IMR-90 (cell line): ENCODE measurements at regions not wholly inside any gene's neighbourhood (a gene's known extent, or its start where the extent isn't known, plus 50 kb on each side); places are given as distances from the start of the nearest gene placed in this dataset.
A peak's percentile ranks its signal among the peaks of the same experiment; 100 is the strongest.

ENCODE experiments used
- ATAC-seq: fragments of 200-7000 bp; cut with Tn5 transposase; 2 replicates; pipeline ENCODE4 v1.9.1; 2020; ENCODE audit warnings: low read depth, mild to moderate bottlenecking, moderate library complexity
- BruUV-seq: library from RNA; stranded (reverse); fragments of 400-500 nt; replicated peaks from 2 replicates; lab custom pipeline; 2021; lab: Mats Ljungman, UMichigan
- CTCF ChIA-PET: fragments of 300-600 bp; formaldehyde crosslinking; extraction: SDS; loops from one replicate; lab custom pipeline; 2021; ENCODE audit warnings: antibody characterized with exemption; lab: Yijun Ruan, JAX
- POLR2A ChIA-PET: fragments of 300-600 bp; sonication (Branson Sonifier 250); formaldehyde crosslinking; loops from one replicate; lab custom pipeline; 2022; ENCODE audit warnings: antibody characterized with exemption; ENCODE audit not compliant: unreplicated experiment; lab: Charles Lee
- DNase-seq: peaks from one replicate; pipeline ENCODE4 v3.0.0; 2013
- H2AFZ ChIP-seq: replicated peaks from 2 replicates; pipeline ENCODE3; 2013; ENCODE audit warnings: low read length, mild to moderate bottlenecking; ENCODE audit not compliant: poor library complexity
- H2AK5ac ChIP-seq: 2 replicates; pipeline ENCODE4 v1.6.1; 2013; ENCODE audit warnings: low read depth, low read length, inconsistent platforms
- H2AK9ac ChIP-seq: replicated peaks from 2 replicates; pipeline ENCODE3; 2013; ENCODE audit warnings: mild to moderate bottlenecking, low read depth, low read length, moderate library complexity; ENCODE audit not compliant: poor library complexity
- H2BK120ac ChIP-seq: 2 replicates; pipeline ENCODE4 v1.6.1; 2013; ENCODE audit warnings: low read depth, low read length, inconsistent platforms
- H2BK15ac ChIP-seq: 3 replicates; pipeline ENCODE4 v1.6.1; 2013; ENCODE audit warnings: low read depth, low read length, inconsistent platforms
- H2BK20ac ChIP-seq: 2 replicates; pipeline ENCODE4 v1.6.1; 2013; ENCODE audit warnings: low read depth, mild to moderate bottlenecking, inconsistent platforms, low read length, moderate library complexity
- H2BK5ac ChIP-seq: 2 replicates; pipeline ENCODE4 v1.6.1; 2013; ENCODE audit warnings: mild to moderate bottlenecking, low read depth, low read length, inconsistent platforms; ENCODE audit not compliant: poor library complexity, severe bottlenecking
- H3K14ac ChIP-seq: replicated peaks from 2 replicates; pipeline ENCODE4 v1.6.1; 2013; ENCODE audit warnings: low read depth, low read length, inconsistent platforms
- H3K18ac ChIP-seq: 2 replicates; pipeline ENCODE4 v1.6.1; 2013; ENCODE audit warnings: low read depth, low read length, control low read depth
- H3K23ac ChIP-seq: 2 replicates; pipeline ENCODE4 v1.6.1; 2013; ENCODE audit warnings: low read depth, low read length, inconsistent platforms
- H3K27ac ChIP-seq: 2 replicates; pipeline ENCODE4 v1.5.1; 2013; ENCODE audit warnings: mild to moderate bottlenecking, control low read depth, low read length; ENCODE audit not compliant: insufficient read depth
- H3K27me3 ChIP-seq: 2 replicates; pipeline ENCODE4 v1.6.1; 2013; ENCODE audit warnings: low read length; ENCODE audit not compliant: control insufficient read depth, insufficient read depth
- H3K36me3 ChIP-seq: 2 replicates; pipeline ENCODE4 v1.6.1; 2013; ENCODE audit warnings: low read length, mixed read lengths; ENCODE audit not compliant: control insufficient read depth, insufficient read depth
- H3K4ac ChIP-seq: 2 replicates; pipeline ENCODE4 v1.6.1; 2013; ENCODE audit warnings: low read depth, low read length, inconsistent platforms
- H3K4me1 ChIP-seq: 2 replicates; pipeline ENCODE4 v1.6.1; 2013; ENCODE audit warnings: low read length, mixed read lengths; ENCODE audit not compliant: control insufficient read depth, insufficient read depth
- H3K4me2 ChIP-seq: 2 replicates; pipeline ENCODE4 v1.6.1; 2013; ENCODE audit warnings: low read depth, mild to moderate bottlenecking, control low read depth, low read length, moderate library complexity
- H3K4me3 ChIP-seq: 2 replicates; pipeline ENCODE4 v1.5.1; 2013; ENCODE audit warnings: low read depth, mild to moderate bottlenecking, control low read depth, low read length, moderate library complexity; ENCODE audit not compliant: insufficient read depth
- H3K56ac ChIP-seq: 2 replicates; pipeline ENCODE4 v1.6.1; 2013; ENCODE audit warnings: low read length, inconsistent platforms; ENCODE audit not compliant: insufficient read depth; ENCODE audit errors: extremely low read depth
- H3K79me1 ChIP-seq, 2 experiments: 2 replicates each; pipeline ENCODE4 v1.6.1; 2013; ENCODE audit warnings: low read length in 2 of 2, inconsistent platforms in 1 of 2, low read depth in 1 of 2
- H3K9ac ChIP-seq: 2 replicates; pipeline ENCODE4 v1.6.1; 2013; ENCODE audit warnings: low read depth, low read length, control low read depth
- H3K9me1 ChIP-seq: 2 replicates; pipeline ENCODE4 v1.6.1; 2013; ENCODE audit warnings: low read length, inconsistent platforms; ENCODE audit not compliant: insufficient read depth
- H3K9me3 ChIP-seq: 2 replicates; pipeline ENCODE4 v1.6.1; 2013; ENCODE audit warnings: low read length; ENCODE audit not compliant: control insufficient read depth, insufficient read depth
- H4K20me1 ChIP-seq: 2 replicates; pipeline ENCODE4 v1.6.1; 2013; ENCODE audit warnings: low read length, inconsistent platforms; ENCODE audit not compliant: insufficient read depth
- H4K5ac ChIP-seq: 2 replicates; pipeline ENCODE4 v1.6.1; 2013; ENCODE audit warnings: mild to moderate bottlenecking, low read depth, low read length, control low read depth
- H4K8ac ChIP-seq, 2 experiments: 2 replicates each; pipeline ENCODE4 v1.6.1; 2013; ENCODE audit warnings: low read depth in 2 of 2, low read length in 2 of 2, control low read depth in 1 of 2, inconsistent platforms in 1 of 2
- H4K91ac ChIP-seq: 2 replicates; pipeline ENCODE4 v1.6.1; 2013; ENCODE audit warnings: low read depth, low read length, inconsistent platforms; ENCODE audit not compliant: insufficient read depth
- CEBPB ChIP-seq: IDR thresholded peaks from 2 replicates; pipeline ENCODE4 v1.6.1; 2012; ENCODE audit warnings: low read depth, low read length, improper control_type of control experiment
- CTCF ChIP-seq: conservative IDR thresholded peaks from 2 replicates; pipeline ENCODE4 v1.5.1; 2012; ENCODE audit warnings: mild to moderate bottlenecking, low read depth, low read length, improper control_type of control experiment
- WGBS, 2 experiments: methylation state at CpG; one replicate each; pipeline versions ENCODE4 v1.1.5 to v1.1.7; 2013; ENCODE audit warnings: missing lambda C conversion rate in 2 of 2; ENCODE audit not compliant: insufficient read length in 1 of 2; ENCODE audit errors: extremely low coverage in 2 of 2; 5-methylcytosine and 5-hydroxymethylcytosine counted together
- dilution Hi-C: fragments of 300-500 bp; cut with HindIII; formaldehyde crosslinking; loops from one replicate; pipeline ENCODE4 v1.14.3; 2018; ENCODE audit warnings: low sequenced_read_pairs; ENCODE audit not compliant: unreplicated experiment
- in situ Hi-C: fragments of 300-500 bp; cut with MboI; formaldehyde crosslinking; loops from 3 replicates; pipeline ENCODE4 v1.14.3; 2019; ENCODE audit warnings: low sequenced_read_pairs, inconsistent platforms, mixed read lengths
- intact Hi-C: fragments of 100-400 bp; cut with micrococcal nuclease; formaldehyde crosslinking; loops from 2 replicates; pipeline ENCODE4 v1.10.0; 2022

- Histone ChIP-seq H3K27ac (no peak overlapping the region), H3K4me2 (no peak overlapping the region), H3K4ac (no peak overlapping the region), H3K9me3 (no peaks in the 10 kb centered on the region), H3K27me3 (no peaks in the 10 kb centered on the region), H2BK5ac (peak overlapping the region; percentile 2), H2AK9ac (no peak overlapping the region), H4K5ac (no peak overlapping the region), H2BK120ac (no peak overlapping the region), H2BK20ac (no peak overlapping the region), H3K56ac (no peak overlapping the region), H3K23ac (peak overlapping the region; percentile 31), H3K36me3 (peaks cover 4% of the 10 kb centered on the region), H2AK5ac (no peak overlapping the region), H3K4me3 (no peak overlapping the region), H3K79me1 (no peaks in the 10 kb centered on the region; a peak in 2 of 4 replicates), H2BK15ac (0 out of 3 replicates have a peak overlapping the region, but pooled peaks have one; percentile 9), H3K9me1 (no peaks in the 10 kb centered on the region), H4K8ac (peak overlapping the region in 1 of 2 experiments; percentile 58; a peak in 1 of 4 replicates), H3K18ac (no peak overlapping the region), H2AFZ (no peak overlapping the region), H3K4me1 (peaks cover 4% of the 10 kb centered on the region), H3K9ac (no peak overlapping the region), H3K14ac (no peak overlapping the region), H4K20me1 (no peaks in the 10 kb centered on the region), H4K91ac (0 out of 2 replicates have a peak overlapping the region, but pooled peaks have one; percentile 0)
- WGBS, 2 experiments: no CpG with 5 or more reads among the region's 2 CpGs
- in situ Hi-C loops (no loop called here), dilution Hi-C loops (no loop called here), intact Hi-C loops (loop anchor here (5.0 kb wide), 1 partner anchor 115 kb away; no protein-coding TSS in a partner anchor)
- ATAC-seq (peak; percentile 32; the same call in 1 of the 2 replicates), DNase-seq (peak; percentile 20)
- ChIA-PET POLR2A (no interaction called here), CTCF (no interaction called here)
- no TSS peak for BruUV-seq
- TF ChIP-seq CEBPB: no peak
- TF ChIP-seq CTCF: peak; percentile 22; the same call in 1 of the 2 replicates
These were observed 117.3 kb downstream of the FAT4 start for GRCh38 chr4:125432078-125432477.
